Right atrium auricular region (tissue), 2 donors: ENCODE measurements at regions not wholly inside any gene's neighbourhood (a gene's known extent, or its start where the extent isn't known, plus 50 kb on each side); places are given as distances from the start of the nearest gene placed in this dataset.

Experiments
- DNase-seq: peaks from one replicate; pipeline ENCODE4 v3.0.0-alpha.2; 2019; ENCODE audit warnings: low spot score
- H3K27ac ChIP-seq, 2 donors: fragments of 200-600 bp; sonication (generic); 1 replicate in 1 of 2; 2 replicates in 1 of 2; pipeline ENCODE4 v1.5.1; 2016 to 2019
- H3K27me3 ChIP-seq, 2 donors: fragments of 200-600 bp; sonication (generic); one replicate each; pipeline versions ENCODE4 v1.5.1 to v1.6.0; 2017 to 2019
- H3K36me3 ChIP-seq: fragments of 200-600 bp; sonication (generic); one replicate; pipeline ENCODE4 v1.5.1; 2016
- H3K4me1 ChIP-seq, 2 donors: fragments of 200-600 bp; sonication (generic); one replicate each; pipeline versions ENCODE4 v1.5.1 to v1.6.0; 2017 to 2019
- H3K4me3 ChIP-seq, 2 donors: fragments of 200-600 bp; sonication (generic); 1 replicate in 1 of 2; 2 replicates in 1 of 2; pipeline ENCODE4 v1.5.1; 2017 to 2019; ENCODE audit warnings: mild to moderate bottlenecking in 1 of 2, moderate library complexity in 1 of 2
- H3K9me3 ChIP-seq, 2 donors: fragments of 200-600 bp; sonication (generic); one replicate each; pipeline ENCODE4 v1.5.1; 2019
- CTCF ChIP-seq, 2 donors: fragments of 200-600 bp; sonication (generic); IDR thresholded peaks; one replicate each; pipeline ENCODE4 v1.5.1; 2019; ENCODE audit warnings: antibody characterized with exemption in 2 of 2

- Histone ChIP-seq H3K4me3 (no peak overlapping the region), H3K4me1 (peaks cover 0 to 9% of the 10 kb centered on the region in 2 donors), H3K27me3 (no peaks in the 10 kb centered on the region), H3K27ac (no peak overlapping the region), H3K36me3 (no peaks in the 10 kb centered on the region), H3K9me3 (no peaks in the 10 kb centered on the region)
- no peak for TF ChIP-seq CTCF (IDR thresholded peaks at IDR 0.05)
- no peak for DNase-seq
Measured at GRCh38 chr2:107405261-107405660, 421.4 kb upstream of the RGPD4 start.

GRCh38 chr2:107407017-107407416, 419.7 kb upstream of the RGPD4 start:
- H3K27ac ChIP-seq: no peak overlapping the region
- no peak for TF ChIP-seq CTCF (IDR thresholded peaks at IDR 0.05)
- no peak overlapping the region for H3K4me3 ChIP-seq
- H3K4me1 ChIP-seq: peaks cover 0 to 9% of the 10 kb centered on the region in 2 donors
- no peak for DNase-seq
- H3K27me3 ChIP-seq: no peaks in the 10 kb centered on the region
- H3K36me3 ChIP-seq: no peaks in the 10 kb centered on the region
- no peaks in the 10 kb centered on the region for H3K9me3 ChIP-seq

GRCh38 chr2:107407974-107408373, 418.7 kb upstream of the RGPD4 start:
- no peaks in the 10 kb centered on the region for H3K9me3 ChIP-seq
- H3K4me3 ChIP-seq: no peak overlapping the region
- H3K36me3 ChIP-seq: no peaks in the 10 kb centered on the region
- no peak for DNase-seq
- no peak for TF ChIP-seq CTCF (IDR thresholded peaks at IDR 0.05)
- peaks cover 0 to 9% of the 10 kb centered on the region in 2 donors for H3K4me1 ChIP-seq
- no peaks in the 10 kb centered on the region for H3K27me3 ChIP-seq
- H3K27ac ChIP-seq: no peak overlapping the region

- no peak overlapping the region for H3K27ac ChIP-seq
- no peak overlapping the region for H3K4me3 ChIP-seq
- no peak for DNase-seq
- peaks cover 0 to 9% of the 10 kb centered on the region in 2 donors for H3K4me1 ChIP-seq
- H3K9me3 ChIP-seq: no peaks in the 10 kb centered on the region
- H3K36me3 ChIP-seq: no peaks in the 10 kb centered on the region
- no peaks in the 10 kb centered on the region for H3K27me3 ChIP-seq
- TF ChIP-seq CTCF (IDR thresholded peaks at IDR 0.05): no peak
Measured at GRCh38 chr2:107411267-107411666, 415.4 kb upstream of the RGPD4 start.

GRCh38 chr2:107412209-107412904, 414.3 kb upstream of the RGPD4 start:
- no peak overlapping the region for H3K4me3 ChIP-seq
- TF ChIP-seq CTCF (IDR thresholded peaks at IDR 0.05): no peak
- H3K27me3 ChIP-seq: no peaks in the 10 kb centered on the region
- DNase-seq: no peak
- H3K9me3 ChIP-seq: no peaks in the 10 kb centered on the region
- H3K4me1 ChIP-seq: peaks cover 0 to 9% of the 10 kb centered on the region in 2 donors
- H3K36me3 ChIP-seq: no peaks in the 10 kb centered on the region
- H3K27ac ChIP-seq: peak overlapping the region in 1 of 2 donors; percentile 41

- Histone ChIP-seq H3K9me3 (no peaks in the 10 kb centered on the region), H3K27ac (peak overlapping the region in 1 of 2 donors; percentile 41), H3K4me1 (peaks cover 0 to 5% of the 10 kb centered on the region in 2 donors), H3K27me3 (no peaks in the 10 kb centered on the region), H3K36me3 (no peaks in the 10 kb centered on the region), H3K4me3 (no peak overlapping the region)
- TF ChIP-seq CTCF (IDR thresholded peaks at IDR 0.05): no peak
- DNase-seq: no peak
Measured at GRCh38 chr2:107412981-107413380, 413.7 kb upstream of the RGPD4 start.
